ENCODE measurements at regions not wholly inside any gene's neighbourhood (a gene's known extent, or its start where the extent isn't known, plus 50 kb on each side); places are given as distances from the start of the nearest gene placed in this dataset.

DNA sequence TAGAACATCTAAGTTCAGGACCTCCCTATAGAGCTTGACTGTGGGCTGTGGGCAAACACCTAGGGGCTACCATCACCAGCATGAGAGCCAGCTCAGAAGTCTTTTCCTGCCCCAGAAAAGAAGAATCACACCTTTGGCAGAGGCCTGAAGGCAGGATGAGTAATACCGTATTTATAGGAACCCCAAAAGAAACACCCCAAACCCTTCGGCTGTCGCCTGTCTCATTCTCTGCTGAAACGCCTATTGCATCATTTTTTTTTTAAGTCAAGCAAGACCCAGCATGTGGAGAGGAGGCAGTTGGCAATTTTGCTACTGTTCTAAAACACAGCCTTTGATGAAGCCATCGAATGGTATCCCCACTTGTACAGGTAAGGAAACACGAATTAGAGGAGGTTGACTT, 436.4 kb downstream of the TFAP2A start:
- H4K91ac ChIP-seq (ENCODE audit: insufficient read depth, low read depth, low read length), result no peak overlapping the region
- no peak overlapping the region for H2BK120ac ChIP-seq (ENCODE audit: low read depth, low read length)
- H4K8ac ChIP-seq (ENCODE audit: low read depth in 2 of 2, low read length in 2 of 2), result no peak overlapping the region
- ATAC-seq (ENCODE audit: low read depth) (no peak), DNase-seq (no peak)
- no peaks in the 10 kb centered on the region for H3K4me1 ChIP-seq (ENCODE audit: control insufficient read depth, insufficient read depth, low read length)
- H3K4ac ChIP-seq (ENCODE audit: low read depth, low read length), result no peak overlapping the region
- no peak overlapping the region for H3K56ac ChIP-seq (ENCODE audit: extremely low read depth, insufficient read depth, low read length)
- TF ChIP-seq RAD21 (IDR thresholded peaks at IDR 0.05; ENCODE audit: low read length), result no peak
- no peak for TF ChIP-seq MAZ (IDR thresholded peaks at IDR 0.05; ENCODE audit: borderline replicate concordance, low read depth, low read length)
- no peak for TF ChIP-seq FOS (IDR thresholded peaks at IDR 0.05; ENCODE audit: low read depth, low read length)
- TF ChIP-seq POLR2A (IDR thresholded peaks at IDR 0.05; ENCODE audit: low read depth, low read length), result no peak
- no peak for TF ChIP-seq CEBPB (IDR thresholded peaks at IDR 0.05; ENCODE audit: low read depth, low read length)
- H4K20me1 ChIP-seq (ENCODE audit: insufficient read depth, low read length), result no peaks in the 10 kb centered on the region
- no CpG with 5 or more reads among the region's 6 CpGs for WGBS, 2 experiments (ENCODE audit: extremely low coverage in 2 of 2, insufficient read length in 1 of 2)
- no peak overlapping the region for H3K14ac ChIP-seq (replicated peaks; ENCODE audit: low read depth, low read length)
- H3K79me1 ChIP-seq (ENCODE audit: low read depth in 1 of 2, low read length in 2 of 2), result no peaks in the 10 kb centered on the region
- no peak overlapping the region for H3K18ac ChIP-seq (ENCODE audit: low read depth, low read length)
- no peak overlapping the region for H4K5ac ChIP-seq (ENCODE audit: low read depth, low read length)
- no peak overlapping the region for H2BK20ac ChIP-seq (ENCODE audit: low read depth, low read length)
- H3K27me3 ChIP-seq (ENCODE audit: control insufficient read depth, insufficient read depth, low read length), result no peaks in the 10 kb centered on the region
- peaks cover 8% of the 10 kb centered on the region; the same call in 1 of the 2 replicates for H3K9me3 ChIP-seq (ENCODE audit: control insufficient read depth, insufficient read depth, low read length)
- no TSS peak for BruUV-seq (replicated peaks)
- CTCF ChIA-PET, result no interaction called here
- no peak overlapping the region for H3K9ac ChIP-seq (ENCODE audit: low read depth, low read length)
- H3K27ac ChIP-seq (ENCODE audit: insufficient read depth, low read length), result no peak overlapping the region
- H2AFZ ChIP-seq (replicated peaks; ENCODE audit: low read length, poor library complexity), result no peak overlapping the region
- no peak overlapping the region for H2BK15ac ChIP-seq (ENCODE audit: low read depth, low read length)
- no peak overlapping the region for H3K4me2 ChIP-seq (ENCODE audit: low read depth, low read length)
- H3K23ac ChIP-seq (ENCODE audit: low read depth, low read length), result no peak overlapping the region
- no peak overlapping the region for H2AK5ac ChIP-seq (ENCODE audit: low read depth, low read length)
- dilution Hi-C loops (cut with HindIII; ENCODE audit: low sequenced_read_pairs, unreplicated experiment), result no loop called here
- H3K9me1 ChIP-seq (ENCODE audit: insufficient read depth, low read length), result no peaks in the 10 kb centered on the region
- in situ Hi-C loops (cut with MboI; ENCODE audit: low sequenced_read_pairs), result no loop called here
- H2BK5ac ChIP-seq (ENCODE audit: low read depth, low read length, poor library complexity, severe bottlenecking), result no peak overlapping the region
- intact Hi-C loops (cut with micrococcal nuclease), result no loop called here
- no peak overlapping the region for H2AK9ac ChIP-seq (replicated peaks; ENCODE audit: low read depth, low read length, poor library complexity)
- POLR2A ChIA-PET (ENCODE audit: unreplicated experiment), result no interaction called here
- no peaks in the 10 kb centered on the region for H3K36me3 ChIP-seq (ENCODE audit: control insufficient read depth, insufficient read depth, low read length)
- H3K4me3 ChIP-seq (ENCODE audit: insufficient read depth, low read depth, low read length), result no peak overlapping the region
